Neuronal stem cell (in vitro differentiated cells): ENCODE measurements at regions not wholly inside any gene's neighbourhood (a gene's known extent, or its start where the extent isn't known, plus 50 kb on each side); places are given as distances from the start of the nearest gene placed in this dataset.

Experiments
- DNase-seq: peaks from one replicate; pipeline ENCODE4 v3.0.0-alpha.2; 2013; ENCODE audit warnings: low spot score
- H2AFZ ChIP-seq: one replicate; pipeline ENCODE4 v1.6.1; 2013; ENCODE audit warnings: mild to moderate bottlenecking, low read length, inconsistent platforms
- H2AK5ac ChIP-seq: 2 replicates; pipeline ENCODE4 v1.6.1; 2013; ENCODE audit warnings: low read depth, mild to moderate bottlenecking, inconsistent platforms, low read length, moderate library complexity, mixed read lengths
- H2BK120ac ChIP-seq: 2 replicates; pipeline ENCODE4 v1.6.1; 2013; ENCODE audit warnings: low read depth, mild to moderate bottlenecking, inconsistent platforms, low read length, moderate library complexity, mixed read lengths
- H2BK12ac ChIP-seq: one replicate; pipeline ENCODE4 v1.6.1; 2013; ENCODE audit warnings: low read length, inconsistent platforms
- H2BK15ac ChIP-seq: 2 replicates; pipeline ENCODE4 v1.6.1; 2013; ENCODE audit warnings: mild to moderate bottlenecking, low read length, inconsistent platforms, mixed read lengths
- H2BK5ac ChIP-seq: one replicate; pipeline ENCODE4 v1.6.1; 2013; ENCODE audit warnings: inconsistent platforms, mild to moderate bottlenecking, low read length, moderate library complexity
- H3K14ac ChIP-seq: one replicate; pipeline ENCODE4 v1.6.1; 2013; ENCODE audit warnings: low read length, inconsistent platforms
- H3K18ac ChIP-seq: 2 replicates; pipeline ENCODE4 v1.6.1; 2013; ENCODE audit warnings: low read length, inconsistent platforms
- H3K23ac ChIP-seq: 2 replicates; pipeline ENCODE4 v1.6.1; 2013; ENCODE audit warnings: low read depth, mild to moderate bottlenecking, mixed read lengths, low read length, inconsistent platforms; ENCODE audit not compliant: poor library complexity
- H3K27ac ChIP-seq: replicated peaks from 3 replicates; pipeline ENCODE4 v1.5.1; 2013; ENCODE audit warnings: low read length, inconsistent platforms
- H3K27me3 ChIP-seq, 3 experiments: 2 replicates each; pipeline ENCODE4 v1.6.1; 2013; ENCODE audit warnings: low read length in 3 of 3, mild to moderate bottlenecking in 2 of 3, inconsistent platforms in 1 of 3, low read depth in 1 of 3, mixed read lengths in 1 of 3, moderate library complexity in 1 of 3; ENCODE audit not compliant: control insufficient read depth in 3 of 3, insufficient read depth in 3 of 3
- H3K36me3 ChIP-seq, 2 donors: replicated peaks in 1 of 2; 2 replicates each; pipeline ENCODE4 v1.6.1; 2013; ENCODE audit warnings: low read length in 2 of 2; ENCODE audit not compliant: control insufficient read depth in 2 of 2, insufficient read depth in 2 of 2
- H3K4ac ChIP-seq: 2 replicates; pipeline ENCODE4 v1.6.1; 2013; ENCODE audit warnings: inconsistent platforms, mild to moderate bottlenecking, low read length, moderate library complexity
- H3K4me1 ChIP-seq, 2 donors: 1 replicate in 1 of 2; 2 replicates in 1 of 2; pipeline ENCODE4 v1.6.1; 2013; ENCODE audit warnings: low read length in 2 of 2, low read depth in 1 of 2; ENCODE audit not compliant: control insufficient read depth in 2 of 2, insufficient read depth in 1 of 2
- H3K4me2 ChIP-seq: one replicate; pipeline ENCODE4 v1.6.1; 2013; ENCODE audit warnings: mild to moderate bottlenecking, low read length, inconsistent platforms; ENCODE audit not compliant: insufficient read depth, poor library complexity, severe bottlenecking
- H3K4me3 ChIP-seq, 2 donors: 2 replicates each; pipeline ENCODE4 v1.5.1; 2013; ENCODE audit warnings: low read length in 2 of 2, mild to moderate bottlenecking in 2 of 2, inconsistent platforms in 1 of 2, moderate library complexity in 1 of 2
- H3K79me1 ChIP-seq: one replicate; pipeline ENCODE4 v1.6.1; 2013; ENCODE audit warnings: low read depth, mild to moderate bottlenecking, inconsistent platforms, low read length, moderate library complexity
- H3K9ac ChIP-seq: one replicate; pipeline ENCODE4 v1.6.1; 2013; ENCODE audit warnings: mild to moderate bottlenecking, low read depth, low read length, inconsistent platforms; ENCODE audit not compliant: poor library complexity
- H3K9me3 ChIP-seq, 2 donors: replicated peaks in 1 of 2; 2 replicates each; pipeline versions ENCODE3 to v1.6.1; 2013; ENCODE audit warnings: low read length in 2 of 2, mild to moderate bottlenecking in 2 of 2, inconsistent platforms in 1 of 2, low read depth in 1 of 2, mixed read lengths in 1 of 2, moderate library complexity in 1 of 2; ENCODE audit not compliant: control insufficient read depth in 2 of 2, insufficient read depth in 1 of 2
- H4K8ac ChIP-seq: one replicate; pipeline ENCODE4 v1.6.1; 2013; ENCODE audit warnings: low read depth, mild to moderate bottlenecking, inconsistent platforms, low read length, moderate library complexity
- H4K91ac ChIP-seq: one replicate; pipeline ENCODE4 v1.6.1; 2013; ENCODE audit warnings: low read length, low read depth, mild to moderate bottlenecking, inconsistent platforms; ENCODE audit not compliant: poor library complexity
- WGBS, 2 donors: extraction: QIAGEN DNeasy Blood & Tissue Kit; methylation state at CpG; one replicate each; pipeline ENCODE4 v1.1.7; 2013; ENCODE audit warnings: missing lambda C conversion rate in 2 of 2, mixed read lengths in 1 of 2; ENCODE audit not compliant: insufficient read length in 2 of 2, insufficient replicate concordance in 1 of 2; ENCODE audit errors: extremely low coverage in 2 of 2; 5-methylcytosine and 5-hydroxymethylcytosine counted together

- Histone ChIP-seq H3K27ac (no peak overlapping the region), H2BK120ac (no peak overlapping the region), H3K36me3 (no peaks in the 10 kb centered on the region), H2BK15ac (no peak overlapping the region), H3K4me2 (no peak overlapping the region), H3K4me1 (no peaks in the 10 kb centered on the region), H3K27me3 (no peaks in the 10 kb centered on the region), H3K79me1 (no peaks in the 10 kb centered on the region), H3K4me3 (no peak overlapping the region), H2BK12ac (no peak overlapping the region), H2BK5ac (no peak overlapping the region), H2AK5ac (no peak overlapping the region), H3K9ac (no peak overlapping the region), H4K8ac (no peak overlapping the region), H3K18ac (no peak overlapping the region), H4K91ac (no peak overlapping the region), H2AFZ (no peak overlapping the region), H3K4ac (no peak overlapping the region), H3K9me3 (peaks cover 0 to 4% of the 10 kb centered on the region in 2 donors), H3K23ac (no peak overlapping the region), H3K14ac (no peak overlapping the region)
- WGBS, 2 donors, result no CpG with 5 or more reads among the region's 2 CpGs
- no peak for DNase-seq
These were observed 2117.9 kb upstream of the C9orf72 start for GRCh38 chr9:29691145-29691544.

GRCh38 chr9:29691758-29692407, 2118.6 kb upstream of the C9orf72 start:
- Histone ChIP-seq H2AFZ (no peak overlapping the region), H3K14ac (no peak overlapping the region), H4K8ac (no peak overlapping the region), H3K27me3 (no peaks in the 10 kb centered on the region), H3K4ac (no peak overlapping the region), H3K9me3 (peaks cover 0 to 4% of the 10 kb centered on the region in 2 donors), H2BK12ac (no peak overlapping the region), H3K36me3 (no peaks in the 10 kb centered on the region), H2BK5ac (no peak overlapping the region), H3K4me2 (no peak overlapping the region), H2AK5ac (no peak overlapping the region), H3K23ac (no peak overlapping the region), H2BK120ac (no peak overlapping the region), H2BK15ac (no peak overlapping the region), H3K79me1 (no peaks in the 10 kb centered on the region), H3K4me3 (no peak overlapping the region), H3K27ac (no peak overlapping the region), H3K18ac (no peak overlapping the region), H4K91ac (no peak overlapping the region), H3K9ac (no peak overlapping the region), H3K4me1 (no peaks in the 10 kb centered on the region)
- no CpG with 5 or more reads among the region's 7 CpGs for WGBS, 2 donors
- DNase-seq, result peak; percentile 15

DNA sequence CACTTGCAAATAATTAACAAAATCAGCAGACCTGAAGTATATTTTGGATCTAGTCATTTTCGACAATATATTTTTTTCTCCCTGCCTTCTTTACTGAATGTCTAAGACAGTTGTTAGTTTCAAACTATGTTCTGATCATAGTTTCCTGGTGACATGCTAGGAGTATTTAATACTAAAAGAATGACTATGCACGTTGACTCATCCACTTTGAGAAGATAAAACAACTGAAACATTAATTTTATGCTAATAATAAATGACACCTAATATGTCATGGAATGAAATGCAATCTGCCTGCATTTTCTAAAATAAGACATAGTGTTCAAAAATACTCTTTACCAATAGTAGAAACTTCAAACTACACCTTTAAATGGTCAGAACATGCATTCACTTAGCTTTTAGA, 2123.7 kb upstream of the C9orf72 start:
- H3K79me1 ChIP-seq, result no peaks in the 10 kb centered on the region
- no peak overlapping the region for H2AK5ac ChIP-seq
- H4K8ac ChIP-seq, result no peak overlapping the region
- no peak overlapping the region for H4K91ac ChIP-seq
- no peak overlapping the region for H2BK120ac ChIP-seq
- H3K9me3 ChIP-seq, result peaks cover 0 to 4% of the 10 kb centered on the region in 2 donors
- no peak overlapping the region for H2BK5ac ChIP-seq
- H3K14ac ChIP-seq, result no peak overlapping the region
- no peak overlapping the region for H2BK12ac ChIP-seq
- no peak overlapping the region for H2BK15ac ChIP-seq
- no peak overlapping the region for H2AFZ ChIP-seq
- no peak overlapping the region for H3K18ac ChIP-seq
- H3K4ac ChIP-seq, result no peak overlapping the region
- no peaks in the 10 kb centered on the region for H3K27me3 ChIP-seq
- no peak for DNase-seq
- H3K23ac ChIP-seq, result no peak overlapping the region
- no peaks in the 10 kb centered on the region for H3K36me3 ChIP-seq
- H3K9ac ChIP-seq, result no peak overlapping the region
- H3K27ac ChIP-seq, result no peak overlapping the region
- WGBS, 2 donors, result no CpG with 5 or more reads among the region's 2 CpGs
- no peak overlapping the region for H3K4me3 ChIP-seq
- H3K4me1 ChIP-seq, result no peaks in the 10 kb centered on the region
- no peak overlapping the region for H3K4me2 ChIP-seq

DNA sequence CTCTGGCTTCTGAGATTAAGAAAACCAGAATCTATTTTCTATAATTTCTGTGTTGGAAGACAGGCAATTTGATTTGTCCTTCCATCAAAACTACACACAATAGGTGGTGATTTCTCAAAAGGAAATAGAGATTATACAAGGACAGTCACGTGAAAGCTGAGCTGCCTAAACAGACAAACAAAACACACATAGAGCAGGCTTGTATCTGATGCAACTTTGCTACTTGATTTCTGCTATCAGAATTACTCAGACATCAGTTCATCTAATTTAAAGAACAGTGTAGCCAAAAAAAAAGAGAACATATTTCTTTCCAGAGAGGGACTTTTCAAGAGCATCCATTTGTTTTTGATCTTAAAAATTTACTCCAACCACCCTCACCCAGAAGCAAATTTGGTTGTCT, 2128.3 kb upstream of the C9orf72 start:
- Histone ChIP-seq H3K4ac (no peak overlapping the region), H3K9ac (no peak overlapping the region), H4K91ac (no peak overlapping the region), H2BK5ac (no peak overlapping the region), H3K4me2 (no peak overlapping the region), H3K18ac (no peak overlapping the region), H3K23ac (no peak overlapping the region), H3K14ac (no peak overlapping the region), H3K4me3 (no peak overlapping the region), H2AFZ (peak overlapping the region; percentile 41), H3K36me3 (no peaks in the 10 kb centered on the region), H4K8ac (no peak overlapping the region), H2BK120ac (no peak overlapping the region), H3K9me3 (no peaks in the 10 kb centered on the region), H2BK15ac (no peak overlapping the region), H3K4me1 (no peaks in the 10 kb centered on the region), H2AK5ac (no peak overlapping the region), H3K79me1 (no peaks in the 10 kb centered on the region), H2BK12ac (no peak overlapping the region), H3K27ac (no peak overlapping the region), H3K27me3 (no peaks in the 10 kb centered on the region)
- no peak for DNase-seq
- no CpG with 5 or more reads among the region's 1 CpG for WGBS, 2 donors
